ENCODE measurements at regions not wholly inside any gene's neighbourhood (a gene's known extent, or its start where the extent isn't known, plus 50 kb on each side); places are given as distances from the start of the nearest gene placed in this dataset.

DNA sequence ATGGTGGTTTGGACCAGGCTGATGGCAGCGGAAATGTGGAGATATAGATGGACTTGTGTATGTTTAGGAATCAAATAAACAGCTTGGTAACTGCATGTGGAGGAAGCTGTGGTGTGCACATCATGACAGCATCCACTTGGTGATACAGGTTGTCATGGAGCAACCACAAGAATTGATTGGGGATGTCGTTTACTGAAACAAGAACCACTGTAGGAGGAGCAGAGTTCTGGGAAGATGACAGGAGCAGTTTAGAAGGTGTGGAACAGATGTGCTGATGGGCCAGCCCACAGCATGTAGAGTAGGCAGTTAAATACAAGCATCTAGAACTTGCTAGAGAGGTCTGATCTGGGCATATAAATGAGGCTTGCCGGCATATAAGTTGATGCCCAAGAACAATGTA lies 152.4 kb upstream of the SERPINE2 start:
- Mint-ChIP-seq H3K27me3 (ENCODE audit: insufficient read depth, unreplicated experiment) (peaks cover 3% of the 10 kb centered on the region), H3K36me3 (ENCODE audit: insufficient read depth, unreplicated experiment) (no peaks in the 10 kb centered on the region), H3K4me1 (ENCODE audit: low read depth, unreplicated experiment) (no peaks in the 10 kb centered on the region), H3K4me3 (ENCODE audit: unreplicated experiment) (no peak overlapping the region), H3K9me3 (ENCODE audit: unreplicated experiment) (peaks cover 27% of the 10 kb centered on the region), H3K27ac (ENCODE audit: unreplicated experiment) (no peak overlapping the region)
- BruUV-seq (replicated peaks): no TSS peak
- no peaks in the 10 kb centered on the region for H3K36me3 ChIP-seq (ENCODE audit: control insufficient read depth, insufficient read depth, low read length)
- no peak overlapping the region for H3K4me3 ChIP-seq (ENCODE audit: low read depth, low read length)
- POLR2A ChIA-PET: no interaction called here
- CTCF ChIA-PET: no interaction called here
- TF ChIP-seq, protein P1, sequence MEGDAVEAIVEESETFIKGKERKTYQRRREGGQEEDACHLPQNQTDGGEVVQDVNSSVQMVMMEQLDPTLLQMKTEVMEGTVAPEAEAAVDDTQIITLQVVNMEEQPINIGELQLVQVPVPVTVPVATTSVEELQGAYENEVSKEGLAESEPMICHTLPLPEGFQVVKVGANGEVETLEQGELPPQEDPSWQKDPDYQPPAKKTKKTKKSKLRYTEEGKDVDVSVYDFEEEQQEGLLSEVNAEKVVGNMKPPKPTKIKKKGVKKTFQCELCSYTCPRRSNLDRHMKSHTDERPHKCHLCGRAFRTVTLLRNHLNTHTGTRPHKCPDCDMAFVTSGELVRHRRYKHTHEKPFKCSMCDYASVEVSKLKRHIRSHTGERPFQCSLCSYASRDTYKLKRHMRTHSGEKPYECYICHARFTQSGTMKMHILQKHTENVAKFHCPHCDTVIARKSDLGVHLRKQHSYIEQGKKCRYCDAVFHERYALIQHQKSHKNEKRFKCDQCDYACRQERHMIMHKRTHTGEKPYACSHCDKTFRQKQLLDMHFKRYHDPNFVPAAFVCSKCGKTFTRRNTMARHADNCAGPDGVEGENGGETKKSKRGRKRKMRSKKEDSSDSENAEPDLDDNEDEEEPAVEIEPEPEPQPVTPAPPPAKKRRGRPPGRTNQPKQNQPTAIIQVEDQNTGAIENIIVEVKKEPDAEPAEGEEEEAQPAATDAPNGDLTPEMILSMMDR (IDR thresholded peaks at IDR 0.05; ENCODE audit: insufficient read depth in 1 of 2, low read depth in 1 of 2, low read length in 1 of 2, severe bottlenecking in 1 of 2, unreplicated experiment in 1 of 2): no peak
- H3K9me3 ChIP-seq: no peaks in the 10 kb centered on the region; the same call in 1 of the 2 replicates
- no peak for DNase-seq
- H3K4me1 ChIP-seq: no peaks in the 10 kb centered on the region
- no peaks in the 10 kb centered on the region for H3K27me3 ChIP-seq (replicated peaks; ENCODE audit: control insufficient read depth, insufficient read depth, low read length)
- intact Hi-C loops (cut with micrococcal nuclease; ENCODE audit: unreplicated experiment): no loop called here

DNA sequence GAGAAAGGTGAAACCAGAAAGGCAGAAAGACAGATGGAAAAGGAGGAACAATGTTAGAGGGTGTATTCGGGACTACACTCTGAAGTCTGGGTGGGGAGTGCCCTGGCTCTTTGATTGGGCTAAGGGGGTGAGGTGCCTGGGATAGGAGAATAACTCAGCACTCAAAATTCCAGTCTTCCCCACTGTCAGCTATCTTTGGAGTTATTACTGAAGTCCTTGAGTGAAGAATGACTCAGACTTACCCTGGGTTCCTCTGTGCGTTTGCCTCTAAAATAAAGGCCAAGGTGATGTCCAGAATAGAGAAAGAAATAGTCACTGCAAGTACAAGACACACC lies 151.8 kb upstream of the SERPINE2 start:
- Histone ChIP-seq H3K36me3 (ENCODE audit: control insufficient read depth, insufficient read depth, low read length) (no peaks in the 10 kb centered on the region), H3K27me3 (replicated peaks; ENCODE audit: control insufficient read depth, insufficient read depth, low read length) (no peaks in the 10 kb centered on the region), H3K4me3 (ENCODE audit: low read depth, low read length) (no peak overlapping the region), H3K9me3 (no peaks in the 10 kb centered on the region; the same call in 1 of the 2 replicates), H3K4me1 (no peaks in the 10 kb centered on the region)
- H3K27ac Mint-ChIP-seq (ENCODE audit: unreplicated experiment): no peak overlapping the region
- intact Hi-C loops (cut with micrococcal nuclease; ENCODE audit: unreplicated experiment): no loop called here
- peaks cover 27% of the 10 kb centered on the region for H3K9me3 Mint-ChIP-seq (ENCODE audit: unreplicated experiment)
- no peak for DNase-seq
- peaks cover 3% of the 10 kb centered on the region for H3K27me3 Mint-ChIP-seq (ENCODE audit: insufficient read depth, unreplicated experiment)
- H3K36me3 Mint-ChIP-seq (ENCODE audit: insufficient read depth, unreplicated experiment): no peaks in the 10 kb centered on the region
- no TSS peak for BruUV-seq (replicated peaks)
- ChIA-PET POLR2A (no interaction called here), CTCF (no interaction called here)
- TF ChIP-seq, protein P1 (IDR thresholded peaks at IDR 0.05; ENCODE audit: insufficient read depth in 1 of 2, low read depth in 1 of 2, low read length in 1 of 2, severe bottlenecking in 1 of 2, unreplicated experiment in 1 of 2): no peak
- H3K4me3 Mint-ChIP-seq (ENCODE audit: unreplicated experiment): no peak overlapping the region
- H3K4me1 Mint-ChIP-seq (ENCODE audit: low read depth, unreplicated experiment): no peaks in the 10 kb centered on the region

DNA sequence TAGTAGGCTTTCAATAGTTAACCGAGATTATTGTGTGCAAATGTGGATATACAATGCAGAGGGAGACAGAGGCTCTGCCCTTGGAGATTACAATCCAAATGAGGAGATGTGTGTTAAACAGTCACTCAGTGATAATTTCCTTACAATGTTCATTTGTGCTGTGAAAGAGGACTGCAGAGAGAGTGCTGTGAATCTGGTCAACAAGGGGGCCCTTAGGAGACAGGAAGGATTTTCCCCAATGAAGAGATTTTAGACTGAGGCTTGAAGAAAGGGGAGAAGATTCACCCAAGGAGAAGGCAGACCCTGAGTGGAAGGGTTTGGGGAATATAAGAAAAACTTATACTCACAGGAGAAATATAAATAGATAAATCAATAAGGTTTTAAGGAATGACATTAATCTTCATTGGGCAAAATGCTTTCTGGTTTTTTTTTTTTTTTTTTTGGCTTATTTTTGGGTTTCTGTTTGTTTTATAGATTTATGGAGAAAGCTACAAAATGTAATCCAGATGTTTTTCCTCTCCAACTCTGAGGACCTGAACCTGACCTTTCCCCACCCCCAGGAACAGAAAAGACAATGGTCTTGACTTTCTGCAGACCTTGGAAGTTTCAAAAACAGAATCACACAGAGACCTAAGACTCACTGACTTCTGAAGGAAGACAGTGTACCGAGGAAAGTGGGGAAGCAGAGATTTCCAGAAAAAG lies 151.3 kb upstream of the SERPINE2 start:
- no peaks in the 10 kb centered on the region; the same call in 1 of the 2 replicates for H3K9me3 ChIP-seq
- H3K9me3 Mint-ChIP-seq (ENCODE audit: unreplicated experiment): peaks cover 24% of the 10 kb centered on the region
- no peak overlapping the region for H3K4me3 Mint-ChIP-seq (ENCODE audit: unreplicated experiment)
- POLR2A ChIA-PET: no interaction called here
- TF ChIP-seq, protein P1 (IDR thresholded peaks at IDR 0.05; ENCODE audit: insufficient read depth in 1 of 2, low read depth in 1 of 2, low read length in 1 of 2, severe bottlenecking in 1 of 2, unreplicated experiment in 1 of 2): no peak
- BruUV-seq (replicated peaks): no TSS peak
- no peak overlapping the region for H3K27ac Mint-ChIP-seq (ENCODE audit: unreplicated experiment)
- no peak overlapping the region for H3K4me3 ChIP-seq (ENCODE audit: low read depth, low read length)
- H3K4me1 Mint-ChIP-seq (ENCODE audit: low read depth, unreplicated experiment): no peaks in the 10 kb centered on the region
- no peaks in the 10 kb centered on the region for H3K4me1 ChIP-seq
- CTCF ChIA-PET: no interaction called here
- intact Hi-C loops (cut with micrococcal nuclease; ENCODE audit: unreplicated experiment): no loop called here
- H3K36me3 ChIP-seq (ENCODE audit: control insufficient read depth, insufficient read depth, low read length): no peaks in the 10 kb centered on the region
- DNase-seq: no peak
- peaks cover 3% of the 10 kb centered on the region for H3K27me3 Mint-ChIP-seq (ENCODE audit: insufficient read depth, unreplicated experiment)
- no peaks in the 10 kb centered on the region for H3K27me3 ChIP-seq (replicated peaks; ENCODE audit: control insufficient read depth, insufficient read depth, low read length)
- no peaks in the 10 kb centered on the region for H3K36me3 Mint-ChIP-seq (ENCODE audit: insufficient read depth, unreplicated experiment)

All from Caco-2 (cell line).